Suppressor macrophage (primary cell): ENCODE measurements at regions not wholly inside any gene's neighbourhood (a gene's known extent, or its start where the extent isn't known, plus 50 kb on each side); places are given as distances from the start of the nearest gene placed in this dataset.
"Not testable (repeated sequence)": the region's sequence is repeated elsewhere in the genome, so short reads cannot be mapped to it uniquely, and the experiment has no call there.

Experiments
- DNase-seq, 4 experiments: peaks; one replicate each; pipeline ENCODE4 v3.0.0-alpha.2; 2020 to 2022

GRCh38 chr7:68573271-68574005 lies 1024.8 kb upstream of the AUTS2 start:
- DNase-seq = no peak

GRCh38 chr7:68576366-68576765 lies 1021.9 kb upstream of the AUTS2 start:
- DNase-seq = no peak

DNA sequence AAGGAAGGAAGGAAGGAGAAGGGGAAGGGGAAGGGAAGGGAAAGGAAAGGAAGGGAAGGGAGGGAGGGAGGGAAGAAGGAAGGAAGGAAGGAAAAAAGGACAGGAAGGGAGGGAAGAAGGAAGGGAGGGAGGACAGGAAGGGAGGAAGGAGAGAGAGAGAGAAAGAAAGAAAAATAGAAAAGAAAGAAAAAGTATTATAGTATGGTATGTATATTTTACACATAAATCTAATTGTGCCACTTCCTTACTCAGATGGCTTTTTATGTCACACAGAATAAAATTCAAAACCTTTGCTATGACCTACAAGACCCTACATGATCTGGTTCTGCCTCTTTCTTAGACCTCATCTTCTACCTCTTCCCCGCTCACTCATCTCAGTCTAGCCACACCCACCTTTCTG lies 1016.9 kb upstream of the AUTS2 start:
- no peak for DNase-seq

DNA sequence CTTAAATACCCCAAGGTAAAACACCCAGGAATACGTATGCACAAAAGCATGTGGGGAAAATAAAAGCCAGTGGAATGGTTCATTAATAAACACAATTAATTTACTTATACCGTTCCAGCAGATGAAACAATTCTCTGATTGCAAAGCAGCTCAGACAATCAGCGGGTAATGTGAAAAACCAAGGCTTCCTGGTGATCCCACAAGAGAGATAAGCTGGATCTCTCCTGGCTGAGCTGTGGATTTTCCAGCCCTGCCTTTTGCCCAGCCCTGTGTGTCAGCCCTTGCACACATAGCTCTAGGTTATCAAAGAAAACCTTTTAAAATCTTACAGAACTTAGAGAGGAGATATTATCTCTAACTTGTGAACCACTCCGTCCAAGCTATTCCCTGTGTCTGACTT lies 1010.7 kb upstream of the AUTS2 start:
- DNase-seq = no peak

- no peak for DNase-seq
These were observed 996.4 kb upstream of the AUTS2 start for GRCh38 chr7:68601826-68602225.

GRCh38 chr7:68604541-68604940 lies 993.7 kb upstream of the AUTS2 start:
- no peak for DNase-seq

GRCh38 chr7:68610701-68611100 lies 987.6 kb upstream of the AUTS2 start:
- DNase-seq = no peak

GRCh38 chr7:68613405-68613804 lies 984.9 kb upstream of the AUTS2 start:
- no peak for DNase-seq

DNA sequence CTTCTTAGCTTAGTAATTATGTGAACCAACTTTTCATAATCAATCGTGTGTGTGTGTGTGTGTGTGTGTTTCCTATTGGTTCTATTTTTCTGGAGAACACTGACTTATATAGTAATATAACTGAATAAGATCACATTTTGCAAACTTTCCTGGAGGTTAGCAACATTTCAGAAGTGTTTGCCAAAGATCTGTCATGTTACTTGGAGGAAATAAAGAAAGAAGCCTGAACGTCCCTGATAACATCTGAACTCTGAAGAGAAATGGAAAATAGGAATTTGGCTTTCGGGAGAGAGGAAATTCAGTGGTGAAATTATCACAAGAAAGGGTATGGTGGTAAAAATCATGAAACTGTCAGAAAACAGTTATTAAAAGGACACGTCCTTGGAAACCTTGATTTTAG lies 984.4 kb upstream of the AUTS2 start:
- DNase-seq = no peak

GRCh38 chr7:68619526-68619925 lies 978.7 kb upstream of the AUTS2 start:
- DNase-seq = no peak

DNA sequence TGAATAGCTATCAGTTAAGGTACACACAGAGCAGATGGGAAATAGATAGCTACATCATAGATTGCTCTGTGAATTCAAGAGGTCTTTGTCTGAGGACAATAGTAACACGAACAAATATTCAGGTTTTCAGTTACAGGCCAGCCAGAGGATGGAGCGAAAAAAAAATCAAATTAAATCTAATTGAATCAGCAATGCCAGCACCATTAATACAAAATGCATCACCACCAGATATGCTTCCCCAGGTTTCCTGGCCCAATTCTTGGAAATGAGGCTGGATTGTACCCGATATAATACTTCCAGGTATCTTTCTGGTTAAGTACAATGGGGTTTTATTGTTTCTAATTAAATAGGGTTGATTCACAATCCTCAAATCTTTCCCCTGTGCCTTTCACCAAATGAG lies 975.8 kb upstream of the AUTS2 start:
- DNase-seq = no peak

GRCh38 chr7:68623030-68623429 lies 975.2 kb upstream of the AUTS2 start:
- DNase-seq = no peak

GRCh38 chr7:68627247-68627864 lies 970.9 kb upstream of the AUTS2 start:
- no peak for DNase-seq

GRCh38 chr7:68630914-68631313 lies 967.4 kb upstream of the AUTS2 start:
- not testable (repeated sequence) for DNase-seq

- no peak for DNase-seq
These were observed 958.2 kb upstream of the AUTS2 start for GRCh38 chr7:68640103-68640502.

- no peak for DNase-seq
These were observed 955.5 kb upstream of the AUTS2 start for GRCh38 chr7:68642727-68643126.

GRCh38 chr7:68663392-68663791 lies 934.9 kb upstream of the AUTS2 start:
- no peak for DNase-seq

- no peak for DNase-seq
These were observed 927.2 kb upstream of the AUTS2 start for GRCh38 chr7:68671046-68671445.

DNA sequence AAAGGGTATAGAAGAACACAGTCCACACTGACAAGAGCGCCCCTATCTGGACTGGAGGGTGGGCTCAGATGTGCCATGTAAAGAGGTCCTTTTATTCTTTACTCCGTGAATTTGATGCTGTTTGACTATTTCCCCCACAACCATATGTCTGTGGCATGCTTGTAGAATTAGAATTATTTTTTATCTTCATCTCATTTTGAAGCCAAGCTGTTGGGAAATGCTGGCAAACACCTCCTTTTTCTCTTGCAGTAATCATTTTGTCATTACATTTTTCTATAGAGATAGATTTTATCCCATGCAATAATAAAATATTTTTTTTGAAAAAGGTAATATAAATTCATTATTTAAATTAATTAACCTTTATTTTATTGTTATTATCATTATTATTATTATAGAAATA lies 926.6 kb upstream of the AUTS2 start:
- DNase-seq = no peak

GRCh38 chr7:68674826-68675225 lies 923.4 kb upstream of the AUTS2 start:
- DNase-seq = no peak

DNA sequence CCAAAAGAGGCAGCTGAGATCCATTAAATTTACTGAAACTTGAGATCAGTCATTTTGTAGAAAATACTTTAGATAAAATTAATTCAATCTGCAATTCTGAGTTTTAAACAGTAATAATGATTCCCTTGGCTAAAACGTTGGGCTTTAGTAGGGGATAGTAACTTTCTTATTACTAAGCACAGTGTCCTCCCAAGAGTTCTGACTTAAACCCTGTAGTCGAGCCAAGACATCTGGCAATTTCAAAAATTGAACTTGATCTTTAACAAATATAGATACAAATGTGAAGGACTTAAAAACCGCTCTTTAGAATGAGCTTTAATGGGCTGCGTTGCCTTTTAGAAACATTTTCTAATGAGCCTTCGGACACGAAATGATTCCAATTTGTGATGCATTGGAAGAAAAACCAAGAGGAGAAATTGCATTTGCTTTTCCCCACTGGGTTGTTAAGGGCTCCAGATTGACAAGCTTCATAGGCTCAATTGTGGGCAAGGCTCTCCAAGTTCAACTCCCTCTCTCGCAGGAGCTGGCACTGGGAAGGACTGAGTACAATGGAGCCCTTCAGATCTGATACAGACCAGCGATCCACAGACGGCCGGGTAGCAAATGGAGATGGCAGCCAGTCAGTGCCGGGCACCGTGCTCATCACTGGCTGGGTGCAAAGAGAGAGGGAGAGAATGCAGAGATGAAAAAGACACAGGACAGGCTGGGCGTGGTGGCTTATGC lies 921.3 kb upstream of the AUTS2 start:
- no peak for DNase-seq

DNA sequence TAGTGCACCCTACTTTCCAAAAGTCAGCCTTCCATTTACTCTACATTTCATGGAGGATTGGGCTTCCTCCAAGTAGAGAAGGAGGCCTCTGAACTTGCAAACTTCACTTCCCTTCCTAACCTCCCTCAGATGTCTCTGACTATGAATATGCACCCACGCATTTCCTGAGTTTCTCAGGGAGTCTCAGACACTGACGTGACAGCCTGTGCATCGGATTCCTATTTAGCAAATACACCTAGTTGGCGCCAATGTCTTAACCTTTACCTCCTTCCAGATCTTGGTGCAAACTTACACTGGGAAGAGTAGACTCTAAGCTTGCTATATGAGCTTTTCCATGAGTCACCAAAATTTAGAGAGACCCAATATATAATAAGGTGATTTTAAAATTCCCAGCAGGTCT lies 920.1 kb upstream of the AUTS2 start:
- DNase-seq = peak in 1 of 4 experiments; percentile 9

- no peak for DNase-seq
These were observed 918.6 kb upstream of the AUTS2 start for GRCh38 chr7:68679459-68680234.
